HTR-8/SVneo (cell line): ENCODE measurements at regions not wholly inside any gene's neighbourhood (a gene's known extent, or its start where the extent isn't known, plus 50 kb on each side); places are given as distances from the start of the nearest gene placed in this dataset.

ENCODE experiments used
- DNase-seq: peaks from one replicate; pipeline ENCODE4 v3.0.0; 2011; ENCODE audit warnings: low spot score, mixed read lengths; ENCODE audit not compliant: insufficient read length
- FAIRE-seq: peaks from 2 replicates; lab custom pipeline; 2011; peaks lifted over from hg19 to GRCh38; lab: Jason Lieb, UNC

GRCh38 chr11:90788961-90789360 lies 566.1 kb upstream of the CHORDC1 start:
- DNase-seq (no peak), FAIRE-seq (no peak)

- DNase-seq (no peak), FAIRE-seq (no peak)
Measured at GRCh38 chr11:90784241-90784814, 561.5 kb upstream of the CHORDC1 start.

GRCh38 chr11:90783111-90783510 lies 560.3 kb upstream of the CHORDC1 start:
- DNase-seq: no peak
- no peak for FAIRE-seq

GRCh38 chr11:90779098-90779497 lies 556.2 kb upstream of the CHORDC1 start:
- no peak for FAIRE-seq

GRCh38 chr11:90775567-90776165 lies 552.8 kb upstream of the CHORDC1 start:
- no peak for DNase-seq
- FAIRE-seq: no peak

More at GRCh38 chr11:90779098-90779497, 556.2 kb upstream of the CHORDC1 start:
- DNase-seq: no peak

- DNase-seq (no peak), FAIRE-seq (no peak)
Measured at GRCh38 chr11:90774727-90775566, 552.1 kb upstream of the CHORDC1 start.

GRCh38 chr11:90770007-90770406 lies 547.2 kb upstream of the CHORDC1 start:
- no peak for FAIRE-seq
- DNase-seq: no peak

- DNase-seq (no peak), FAIRE-seq (no peak)
Measured at GRCh38 chr11:90766121-90766520, 543.3 kb upstream of the CHORDC1 start.

- no peak for FAIRE-seq
- no peak for DNase-seq
Measured at GRCh38 chr11:90764691-90765090, 541.8 kb upstream of the CHORDC1 start.

- FAIRE-seq: no peak
- DNase-seq: no peak
Measured at GRCh38 chr11:90757849-90758494, 535.1 kb upstream of the CHORDC1 start.

- FAIRE-seq (no peak), DNase-seq (no peak)
Measured at GRCh38 chr11:90756617-90757016, 533.8 kb upstream of the CHORDC1 start.

- FAIRE-seq: no peak
- DNase-seq: no peak
Measured at GRCh38 chr11:90753546-90753945, 530.7 kb upstream of the CHORDC1 start.

GRCh38 chr11:90747057-90747456 lies 524.2 kb upstream of the CHORDC1 start:
- no peak for FAIRE-seq
- DNase-seq: no peak

- FAIRE-seq (no peak), DNase-seq (no peak)
Measured at GRCh38 chr11:90744169-90744568, 521.3 kb upstream of the CHORDC1 start.

GRCh38 chr11:90738799-90739198 lies 516.0 kb upstream of the CHORDC1 start:
- DNase-seq: no peak
- FAIRE-seq: no peak

- DNase-seq: no peak
- FAIRE-seq: no peak
Measured at GRCh38 chr11:90737444-90738050, 514.7 kb upstream of the CHORDC1 start.

- DNase-seq (no peak), FAIRE-seq (no peak)
Measured at GRCh38 chr11:90732486-90732885, 509.6 kb upstream of the CHORDC1 start.

GRCh38 chr11:90723475-90723874 lies 500.6 kb upstream of the CHORDC1 start:
- DNase-seq (no peak), FAIRE-seq (no peak)

- FAIRE-seq (no peak), DNase-seq (no peak)
Measured at GRCh38 chr11:90722552-90723190, 499.8 kb upstream of the CHORDC1 start.

GRCh38 chr11:90717522-90717921 lies 494.7 kb upstream of the CHORDC1 start:
- FAIRE-seq (no peak), DNase-seq (no peak)
